ENCODE measurements at regions not wholly inside any gene's neighbourhood (a gene's known extent, or its start where the extent isn't known, plus 50 kb on each side); places are given as distances from the start of the nearest gene placed in this dataset.

DNA sequence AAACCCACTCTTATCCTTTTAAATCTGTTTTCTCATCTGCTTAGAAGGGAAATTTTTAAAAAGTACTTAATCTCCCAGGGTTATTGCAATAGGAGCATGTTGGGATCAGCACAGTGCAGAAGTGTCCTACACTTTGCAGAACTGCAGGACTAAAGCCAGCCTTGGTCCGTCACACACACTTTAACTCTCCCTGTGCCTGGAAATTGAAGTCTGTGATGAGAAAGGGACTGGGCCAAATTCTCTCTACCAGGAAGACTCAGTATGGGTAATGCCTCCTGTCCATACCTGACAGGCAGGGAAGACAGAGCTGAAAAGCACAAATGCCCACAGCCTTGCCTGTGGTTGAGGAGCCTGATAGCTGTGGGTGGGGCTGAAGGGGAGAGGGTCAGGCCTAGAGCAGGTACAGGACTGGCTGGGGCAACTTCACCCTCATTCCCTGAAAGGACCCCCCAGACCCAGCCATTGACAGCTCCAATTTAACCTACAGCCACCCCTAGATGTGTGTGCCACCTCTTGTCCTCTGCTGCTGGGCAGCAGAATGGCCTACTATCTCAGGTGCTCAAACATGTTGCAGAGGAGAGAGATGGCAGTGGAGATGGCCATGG, 377.2 kb upstream of the KLHL29 start:
- Histone ChIP-seq H3K36me3 (ENCODE audit: insufficient read depth in 1 of 2, low read depth in 1 of 2) (no peaks in the 10 kb centered on the region), H3K4me3 (no peak overlapping the region), H3K9me3 (no peaks in the 10 kb centered on the region), H3K4me1 (no peaks in the 10 kb centered on the region), H3K27ac (no peak overlapping the region), H3K27me3 (ENCODE audit: insufficient read depth in 3 of 3, low read length in 2 of 3) (no peaks in the 10 kb centered on the region)
- intact Hi-C loops (cut with DNase I) = no loop called here
- DNase-seq = no peak
- no peak for TF ChIP-seq CTCF (IDR thresholded peaks at IDR 0.05)
- 80 to 92% (median 88%) methylated on average over 1 of the region's 1 CpG for WGBS, 3 donors
- ATAC-seq = no peak

DNA sequence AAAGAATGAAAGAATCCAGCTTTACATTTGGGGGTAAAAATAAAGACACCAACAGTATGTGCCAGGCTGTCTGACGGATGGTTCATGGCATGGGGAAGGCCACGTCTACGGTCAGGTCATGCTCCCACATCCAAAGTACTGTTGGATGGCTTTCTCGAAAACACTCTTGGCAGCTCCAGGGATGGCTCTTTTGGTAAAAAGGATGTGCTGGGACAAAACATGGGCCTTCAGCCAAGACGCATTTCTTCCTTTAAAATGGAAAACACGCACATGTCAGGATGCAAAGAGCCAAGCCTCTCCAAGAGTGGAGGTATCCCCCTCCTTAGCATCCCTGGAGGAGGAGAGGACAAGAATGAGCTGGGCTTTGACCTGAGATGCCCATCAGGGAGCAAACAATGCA, 376.5 kb upstream of the KLHL29 start:
- H3K4me3 ChIP-seq = no peak overlapping the region
- no peaks in the 10 kb centered on the region for H3K9me3 ChIP-seq
- 66 to 69% (median 68%) methylated on average over 6 of the region's 6 CpGs for WGBS, 3 donors
- H3K4me1 ChIP-seq = no peaks in the 10 kb centered on the region
- ATAC-seq (no peak), DNase-seq (no peak)
- no peak overlapping the region for H3K27ac ChIP-seq
- no peaks in the 10 kb centered on the region for H3K27me3 ChIP-seq (ENCODE audit: insufficient read depth in 3 of 3, low read length in 2 of 3)
- H3K36me3 ChIP-seq (ENCODE audit: insufficient read depth in 1 of 2, low read depth in 1 of 2) = no peaks in the 10 kb centered on the region
- intact Hi-C loops (cut with DNase I) = no loop called here
- TF ChIP-seq CTCF (IDR thresholded peaks at IDR 0.05) = no peak

GRCh38 chr2:23008951-23009350, 376.0 kb upstream of the KLHL29 start:
- H3K36me3 ChIP-seq (ENCODE audit: insufficient read depth in 1 of 2, low read depth in 1 of 2) = no peaks in the 10 kb centered on the region
- H3K27me3 ChIP-seq (ENCODE audit: insufficient read depth in 3 of 3, low read length in 2 of 3) = no peaks in the 10 kb centered on the region
- H3K4me3 ChIP-seq = no peak overlapping the region
- intact Hi-C loops (cut with DNase I) = no loop called here
- WGBS, 3 donors = 95 to 96% (median 96%) methylated on average over 7 of the region's 7 CpGs
- no peaks in the 10 kb centered on the region for H3K9me3 ChIP-seq
- no peak overlapping the region for H3K27ac ChIP-seq
- DNase-seq (no peak), ATAC-seq (no peak)
- TF ChIP-seq CTCF (IDR thresholded peaks at IDR 0.05) = no peak
- H3K4me1 ChIP-seq = no peaks in the 10 kb centered on the region

DNA sequence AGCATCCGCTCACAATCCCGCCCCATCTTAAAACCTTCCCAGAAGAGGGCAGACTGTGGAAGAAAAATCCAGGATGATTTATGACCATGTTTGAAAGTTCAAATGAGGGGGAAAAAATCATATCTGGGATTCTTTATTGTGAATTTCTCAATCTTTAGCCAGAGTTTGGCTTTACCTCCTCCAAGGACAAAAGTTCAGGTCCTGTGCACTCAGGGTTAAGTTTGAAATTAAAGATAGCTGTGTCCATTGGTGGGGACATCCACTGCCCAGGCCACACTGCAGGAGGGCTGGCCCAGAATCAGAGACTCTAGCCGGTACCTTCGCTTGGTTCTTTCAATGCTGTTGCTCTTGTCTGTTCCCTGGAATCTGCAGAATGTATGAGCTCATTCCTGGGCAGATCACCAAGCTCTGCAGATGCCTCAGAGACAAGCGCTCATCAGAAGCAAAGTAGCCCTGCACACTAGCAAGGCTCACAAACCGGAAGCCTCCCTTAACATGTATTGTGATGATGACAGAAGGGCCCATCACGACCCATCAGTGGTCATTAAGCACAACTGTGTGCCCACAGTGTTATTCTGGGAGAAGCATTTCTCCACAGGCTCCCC, 375.3 kb upstream of the KLHL29 start:
- 38 to 43% (median 38%) methylated on average over 7 of the region's 7 CpGs for WGBS, 3 donors
- Histone ChIP-seq H3K27me3 (ENCODE audit: insufficient read depth in 3 of 3, low read length in 2 of 3) (no peaks in the 10 kb centered on the region), H3K27ac (no peak overlapping the region), H3K9me3 (no peaks in the 10 kb centered on the region), H3K4me1 (no peaks in the 10 kb centered on the region), H3K36me3 (ENCODE audit: insufficient read depth in 1 of 2, low read depth in 1 of 2) (no peaks in the 10 kb centered on the region), H3K4me3 (no peak overlapping the region)
- no peak for TF ChIP-seq CTCF (IDR thresholded peaks at IDR 0.05)
- DNase-seq (peak; percentile 43 to 61), ATAC-seq (peak in 3 of 4 donors; percentile 25 to 58 (median 53))
- intact Hi-C loops (cut with DNase I) = loop anchor here in 1 of 2 donors (5.0 kb wide), 1 partner anchor 262 kb away; no protein-coding TSS in a partner anchor

All from psoas muscle (tissue), 7 donors.